H1 (cell line): ENCODE measurements at regions not wholly inside any gene's neighbourhood (a gene's known extent, or its start where the extent isn't known, plus 50 kb on each side); places are given as distances from the start of the nearest gene placed in this dataset.

Experiments used
- KDM4A ChIP-seq: IDR thresholded peaks from one replicate; pipeline ENCODE4 v1.7.1; 2012; ENCODE audit warnings: low read depth, mild to moderate bottlenecking, moderate library complexity, low read length, inconsistent platforms; ENCODE audit not compliant: severe bottlenecking
- TF ChIP-seq, protein P1 (sequence below), 3 experiments: IDR thresholded peaks; 1 replicate in 2 of 3; 2 replicates in 1 of 3; pipeline versions ENCODE4 v1.5.1 to v1.6.1; 2011; ENCODE audit warnings: low read length in 3 of 3, mild to moderate bottlenecking in 3 of 3, inconsistent platforms in 2 of 3, low read depth in 1 of 3, moderate library complexity in 1 of 3; ENCODE audit not compliant: insufficient read depth in 1 of 3; ENCODE audit errors: control extremely low read depth in 1 of 3

GRCh38 chr4:28105271-28105859 is 1244.7 kb downstream of the STIM2 start (continued):
- TF ChIP-seq, protein P1, sequence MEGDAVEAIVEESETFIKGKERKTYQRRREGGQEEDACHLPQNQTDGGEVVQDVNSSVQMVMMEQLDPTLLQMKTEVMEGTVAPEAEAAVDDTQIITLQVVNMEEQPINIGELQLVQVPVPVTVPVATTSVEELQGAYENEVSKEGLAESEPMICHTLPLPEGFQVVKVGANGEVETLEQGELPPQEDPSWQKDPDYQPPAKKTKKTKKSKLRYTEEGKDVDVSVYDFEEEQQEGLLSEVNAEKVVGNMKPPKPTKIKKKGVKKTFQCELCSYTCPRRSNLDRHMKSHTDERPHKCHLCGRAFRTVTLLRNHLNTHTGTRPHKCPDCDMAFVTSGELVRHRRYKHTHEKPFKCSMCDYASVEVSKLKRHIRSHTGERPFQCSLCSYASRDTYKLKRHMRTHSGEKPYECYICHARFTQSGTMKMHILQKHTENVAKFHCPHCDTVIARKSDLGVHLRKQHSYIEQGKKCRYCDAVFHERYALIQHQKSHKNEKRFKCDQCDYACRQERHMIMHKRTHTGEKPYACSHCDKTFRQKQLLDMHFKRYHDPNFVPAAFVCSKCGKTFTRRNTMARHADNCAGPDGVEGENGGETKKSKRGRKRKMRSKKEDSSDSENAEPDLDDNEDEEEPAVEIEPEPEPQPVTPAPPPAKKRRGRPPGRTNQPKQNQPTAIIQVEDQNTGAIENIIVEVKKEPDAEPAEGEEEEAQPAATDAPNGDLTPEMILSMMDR (IDR thresholded peaks at IDR 0.05; ENCODE audit: control extremely low read depth in 1 of 3, insufficient read depth in 1 of 3, low read depth in 1 of 3, low read length in 3 of 3): no peak
- TF ChIP-seq KDM4A: no peak
